GM21423 (cell line): ENCODE measurements at regions not wholly inside any gene's neighbourhood (a gene's known extent, or its start where the extent isn't known, plus 50 kb on each side); places are given as distances from the start of the nearest gene placed in this dataset.
"Not testable (repeated sequence)": the region's sequence is repeated elsewhere in the genome, so short reads cannot be mapped to it uniquely, and the experiment has no call there.

Experiments
- ATAC-seq: cut with Tn5 transposase; IDR thresholded peaks from one replicate; pipeline ENCODE4 v1.9.1; 2021; ENCODE audit warnings: mild to moderate bottlenecking, moderate library complexity; ENCODE audit not compliant: unreplicated experiment

DNA sequence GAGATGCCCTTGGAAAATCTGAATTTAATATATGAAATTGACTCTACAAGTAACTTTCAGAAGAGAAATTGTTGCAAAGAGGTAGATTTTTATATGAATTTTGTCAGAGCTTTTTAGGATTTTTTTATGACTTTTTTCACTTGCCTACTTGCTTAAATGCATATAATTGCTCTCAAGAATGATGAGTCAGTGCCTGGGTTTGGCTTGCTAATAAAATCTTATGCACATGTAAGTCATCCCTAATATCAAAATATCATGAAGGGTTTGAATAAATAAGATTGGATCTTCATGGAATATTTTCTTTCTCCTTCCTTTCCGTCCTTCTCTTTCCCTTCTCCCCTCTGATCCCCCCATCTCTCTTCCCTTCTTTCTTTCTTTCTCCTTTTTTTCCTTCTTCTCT lies 354.1 kb downstream of the TXNL1 start:
- ATAC-seq: no peak

DNA sequence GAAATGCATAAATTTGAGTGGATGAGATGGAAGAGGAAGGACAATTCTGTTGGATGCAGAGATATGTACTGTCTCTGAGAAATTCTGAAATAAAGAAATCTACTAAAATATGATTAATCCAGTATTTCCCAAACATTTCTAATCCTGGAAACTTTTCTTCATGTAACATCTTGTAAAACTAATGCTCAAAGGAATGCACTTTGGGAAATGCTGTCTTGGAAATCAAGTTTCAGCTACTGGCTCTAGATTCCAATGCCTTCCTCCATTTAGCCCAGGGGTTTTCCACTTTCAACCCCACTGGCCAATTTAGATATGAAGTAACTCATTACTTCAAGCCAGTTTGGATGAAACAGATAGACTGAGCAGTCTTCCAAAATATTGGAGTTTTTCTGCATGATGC lies 355.1 kb downstream of the TXNL1 start:
- no peak for ATAC-seq

DNA sequence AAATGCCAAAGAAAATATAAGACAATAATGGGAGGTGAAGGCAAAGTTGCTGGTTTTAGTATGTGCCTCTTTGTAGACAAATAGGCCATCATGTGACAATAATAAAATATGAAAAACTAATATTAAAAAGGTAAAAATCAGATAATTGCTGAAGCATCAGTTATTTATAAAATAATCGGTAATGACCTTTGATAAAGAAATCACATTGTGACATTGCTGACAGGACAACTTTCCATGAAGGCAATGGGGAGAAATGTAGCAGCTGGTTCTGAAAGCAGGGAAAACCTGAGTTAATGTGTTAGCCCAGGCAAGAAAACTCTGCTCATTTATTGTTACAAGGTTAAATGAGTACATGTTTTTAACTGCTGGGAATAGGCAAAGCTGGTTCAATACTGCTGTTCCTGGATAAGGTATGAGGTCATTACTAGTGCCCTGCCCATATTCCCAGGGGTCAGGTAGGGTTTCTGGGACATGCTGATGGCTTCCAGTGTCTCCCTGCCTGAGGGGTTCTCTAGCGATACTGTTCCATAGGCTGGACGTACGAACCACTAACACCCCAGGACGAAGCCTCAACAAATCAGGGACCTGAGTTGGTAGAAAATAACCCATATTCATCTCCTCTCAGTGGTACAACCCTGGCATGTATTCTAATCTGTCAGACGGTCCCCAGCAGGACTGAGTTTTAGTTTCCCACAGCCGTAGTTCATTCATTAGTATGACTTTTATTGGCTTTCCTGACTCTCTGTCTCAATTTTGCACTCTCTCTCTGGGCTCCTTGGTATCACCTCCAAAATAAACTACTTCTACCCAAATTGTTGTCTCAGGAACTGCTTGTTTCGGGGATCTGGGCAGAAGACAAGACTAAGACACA lies 355.9 kb downstream of the TXNL1 start:
- no peak for ATAC-seq

DNA sequence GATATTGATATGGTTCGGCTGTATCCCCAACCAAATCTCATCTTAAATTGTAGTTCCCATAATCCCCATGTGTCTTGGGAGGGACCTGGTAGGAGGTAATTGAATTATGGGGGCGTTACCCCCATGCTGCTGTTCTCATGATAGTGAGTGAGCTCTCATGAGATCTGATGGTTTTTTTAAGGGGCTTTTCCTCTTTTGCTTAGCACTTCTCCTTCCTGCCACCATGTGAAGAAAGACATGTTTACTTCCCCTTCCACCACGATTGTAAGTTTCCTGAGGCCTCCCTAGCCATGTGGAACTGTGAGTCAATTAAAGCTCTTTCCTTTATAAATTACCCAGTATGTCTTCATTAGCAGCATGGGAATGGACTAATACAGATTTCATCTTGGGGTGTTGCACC lies 358.6 kb downstream of the TXNL1 start:
- ATAC-seq: not testable (repeated sequence)

DNA sequence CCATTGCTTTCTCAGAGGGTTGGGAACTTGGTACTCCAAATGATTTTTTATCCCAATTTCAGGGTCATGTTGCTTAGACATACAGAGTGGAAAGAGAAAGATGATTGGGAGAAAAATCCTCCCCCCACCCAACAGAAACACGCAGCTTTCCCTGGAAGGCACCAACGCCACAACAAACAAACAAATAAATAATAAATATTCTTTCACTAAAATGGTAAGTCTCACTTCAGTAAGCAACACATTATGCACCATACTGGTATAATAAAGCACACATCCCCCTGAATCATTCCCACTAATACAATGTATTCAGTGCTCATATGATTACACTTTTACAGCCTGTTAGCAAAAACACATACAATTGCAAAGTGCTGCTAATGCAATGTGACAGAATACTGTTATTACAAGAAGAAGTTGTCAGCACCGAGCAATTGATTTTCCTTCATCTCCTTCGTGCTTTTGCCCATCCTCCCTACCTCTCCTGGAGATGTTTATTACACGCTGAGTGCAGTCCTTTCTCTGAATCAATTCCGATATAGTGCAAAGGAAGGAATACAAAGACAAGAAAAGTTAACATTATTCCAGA lies 359.9 kb downstream of the TXNL1 start:
- ATAC-seq: no peak

DNA sequence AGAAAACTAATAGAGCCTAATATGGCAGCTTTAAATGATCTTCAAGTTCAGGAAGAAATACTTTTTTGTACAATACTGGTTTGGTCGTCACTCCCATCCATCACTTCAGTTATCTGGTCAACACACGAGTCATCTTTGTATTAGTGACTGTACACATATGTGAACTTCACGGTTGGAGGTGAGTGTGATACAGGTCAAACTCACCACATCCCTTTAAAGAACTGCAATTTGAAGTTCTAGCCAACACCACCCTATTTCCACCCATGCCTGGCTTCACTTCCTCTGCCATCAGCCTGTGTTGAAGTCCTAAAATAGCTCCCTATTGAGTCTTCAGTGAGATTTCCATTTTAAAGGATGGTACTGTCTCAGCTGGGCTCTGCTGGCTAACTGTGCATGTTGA lies 361.9 kb downstream of the TXNL1 start:
- no peak for ATAC-seq

DNA sequence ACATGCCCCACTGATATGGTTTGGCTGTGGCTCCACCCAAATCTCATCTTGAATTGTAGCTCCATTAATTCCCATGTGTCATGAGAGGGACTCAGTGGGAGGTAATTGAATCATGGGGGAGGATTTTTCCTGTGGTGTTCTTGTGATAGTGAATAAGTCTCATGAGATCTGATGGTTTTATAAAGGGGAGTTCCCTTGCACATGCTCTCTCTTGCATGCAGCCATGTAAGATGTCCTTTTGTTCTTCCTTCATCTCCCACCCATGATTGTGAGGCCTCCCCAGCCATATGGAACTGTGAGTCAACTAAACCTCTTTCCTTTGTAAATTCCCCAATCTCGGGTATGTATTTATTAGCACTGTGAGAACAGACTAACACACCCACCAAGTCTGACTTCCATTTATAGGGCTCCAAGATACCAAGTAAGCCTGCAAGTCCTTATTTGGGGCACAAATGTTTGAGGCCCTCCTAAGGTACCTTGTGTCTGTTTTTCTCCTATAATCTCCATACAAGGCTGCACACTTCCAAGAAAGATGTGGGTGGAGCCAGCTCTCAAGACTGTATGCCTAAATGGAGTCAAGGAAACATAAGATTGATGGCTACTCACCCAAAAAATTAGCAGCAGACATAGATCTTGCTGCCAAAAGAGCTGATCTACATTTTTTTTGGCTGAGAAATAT lies 364.7 kb downstream of the TXNL1 start:
- ATAC-seq: no peak

DNA sequence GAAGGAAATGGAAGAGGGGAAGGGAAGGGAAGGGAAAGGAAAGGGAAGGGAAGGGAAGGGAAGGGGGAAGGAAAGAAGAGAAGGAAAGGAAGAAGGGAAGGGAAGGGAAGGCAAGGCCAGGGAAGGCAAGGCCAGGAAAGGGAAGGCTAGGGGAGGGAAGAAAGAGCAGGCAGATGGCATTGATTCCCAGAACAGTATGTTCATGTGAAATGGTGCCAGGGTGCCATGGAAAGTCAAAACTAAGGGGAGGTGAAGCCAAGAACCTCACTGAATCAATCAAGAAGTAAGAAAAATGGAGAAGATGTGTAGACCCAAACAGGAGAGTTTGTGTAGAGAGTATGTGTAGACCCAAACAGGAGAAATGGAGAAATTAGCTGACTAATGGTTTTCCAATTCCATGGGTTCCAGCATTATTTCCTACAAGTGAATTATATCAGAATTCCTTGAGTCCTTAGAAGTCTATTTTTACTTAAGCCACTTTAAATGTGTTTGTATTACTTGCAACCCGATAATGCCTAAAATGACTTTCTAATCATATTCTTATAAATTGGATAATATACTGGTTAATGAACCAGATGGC lies 367.6 kb downstream of the TXNL1 start:
- no peak for ATAC-seq

DNA sequence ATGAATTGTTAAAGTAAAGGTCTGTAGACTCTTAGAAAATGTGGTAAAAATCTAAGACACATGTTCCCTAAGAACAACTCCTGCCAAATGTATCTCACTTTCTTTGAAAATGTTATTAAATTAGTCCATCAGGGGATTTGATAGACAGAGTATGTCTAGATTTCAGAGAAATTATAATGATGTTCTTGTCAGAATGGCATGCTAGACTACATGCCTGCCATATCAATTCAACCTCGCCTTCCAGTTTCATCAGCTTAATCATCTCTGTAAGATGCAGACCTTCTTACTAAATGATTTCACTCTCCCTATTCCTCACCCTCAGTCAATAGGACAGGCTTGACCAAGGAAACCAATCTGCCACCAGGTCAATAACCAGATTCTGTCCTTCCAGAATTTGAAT lies 368.4 kb downstream of the TXNL1 start:
- no peak for ATAC-seq

DNA sequence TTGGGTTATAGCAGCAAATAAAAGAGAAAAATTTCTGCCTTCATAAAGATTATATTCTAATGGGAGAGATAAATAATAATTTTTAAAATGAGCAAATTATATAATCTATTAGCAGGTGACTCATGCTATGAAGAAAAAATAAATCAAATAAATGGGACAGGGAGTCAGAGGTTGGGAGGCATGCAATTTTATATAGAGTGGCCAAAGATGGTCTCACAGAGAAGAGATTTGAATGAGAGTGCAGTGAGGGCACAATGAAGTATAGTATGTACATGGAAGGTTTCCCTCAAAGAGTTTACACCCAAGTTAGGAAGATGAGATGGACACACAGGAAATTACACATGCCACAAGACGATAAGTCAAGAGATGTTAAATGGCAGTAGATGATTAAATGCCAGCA lies 369.4 kb downstream of the TXNL1 start:
- ATAC-seq: no peak

DNA sequence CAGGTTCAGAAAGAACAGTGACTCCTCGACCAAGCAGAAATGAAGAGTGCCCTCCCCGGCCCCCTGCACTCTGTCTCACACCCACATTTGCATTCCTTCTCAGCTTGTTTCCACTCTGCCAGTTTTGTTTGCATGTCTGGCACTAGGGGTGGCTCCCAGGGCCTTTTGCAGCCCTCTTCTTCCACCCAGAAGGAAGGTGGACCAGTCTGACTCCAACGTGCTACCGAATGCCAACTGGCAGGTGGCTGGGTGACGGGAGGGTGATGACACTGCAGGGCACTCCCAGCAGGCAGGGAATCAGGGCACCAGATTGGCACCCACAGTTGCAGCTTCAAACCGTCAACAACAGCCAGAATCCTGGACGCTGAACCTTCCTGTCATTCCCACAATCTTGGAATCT lies 371.1 kb downstream of the TXNL1 start:
- no peak for ATAC-seq

DNA sequence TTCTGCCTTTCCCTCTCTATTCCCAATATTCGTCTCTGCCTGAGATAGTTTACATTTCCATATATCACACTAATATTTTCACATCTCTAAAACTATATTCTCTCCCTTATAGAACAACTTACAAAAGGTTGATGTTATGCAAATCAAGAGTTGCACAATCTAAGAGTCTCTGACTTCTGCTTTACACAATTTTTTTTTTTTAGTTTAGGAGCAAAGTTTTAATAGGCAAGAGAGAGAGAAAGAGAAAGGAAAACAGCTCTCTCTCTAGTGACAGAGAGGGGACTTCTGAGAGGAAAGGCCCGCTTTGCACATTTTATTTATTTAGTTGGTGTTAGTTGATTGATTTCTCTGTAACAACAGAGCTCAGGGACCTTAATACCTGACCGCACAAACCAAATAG lies 380.2 kb downstream of the TXNL1 start:
- no peak for ATAC-seq

DNA sequence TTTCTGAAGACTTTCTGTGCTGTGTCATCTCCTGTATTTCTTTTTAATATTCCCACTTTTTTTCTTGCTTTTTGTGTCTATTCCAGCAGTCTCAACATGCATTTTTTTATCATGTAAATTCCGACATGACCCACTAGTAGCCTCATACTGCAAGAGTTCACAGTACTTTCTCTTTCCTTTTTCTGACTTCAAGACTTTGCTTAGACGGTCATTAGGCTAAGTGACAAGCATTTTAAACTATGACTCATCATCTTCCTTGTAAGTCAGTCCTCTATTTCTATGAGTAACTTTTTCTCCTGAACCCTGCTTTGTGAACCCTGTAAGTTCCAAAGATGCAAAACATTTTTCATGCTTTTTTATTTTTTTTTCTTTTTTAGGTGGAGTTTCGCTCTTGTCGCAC lies 381.2 kb downstream of the TXNL1 start:
- peak; percentile 92 for ATAC-seq

DNA sequence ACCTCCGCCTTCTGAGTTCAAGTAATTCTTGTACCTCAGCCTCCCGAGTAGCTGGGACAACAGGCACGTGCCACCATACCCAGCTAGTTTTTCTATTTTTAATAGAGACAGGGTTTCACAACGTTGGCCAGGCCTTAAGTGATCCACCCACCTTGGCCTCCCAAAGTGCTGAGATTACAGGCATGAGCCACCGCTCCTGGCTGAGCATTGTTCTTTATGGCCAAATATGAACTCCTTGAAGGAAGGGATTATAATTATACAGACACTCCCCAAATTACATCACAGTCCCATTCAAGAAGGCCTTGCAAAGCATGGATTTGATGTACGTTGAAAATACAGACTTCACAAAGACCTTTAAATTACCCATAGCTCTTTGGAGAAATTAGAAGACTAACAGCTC lies 381.7 kb downstream of the TXNL1 start:
- no peak for ATAC-seq

DNA sequence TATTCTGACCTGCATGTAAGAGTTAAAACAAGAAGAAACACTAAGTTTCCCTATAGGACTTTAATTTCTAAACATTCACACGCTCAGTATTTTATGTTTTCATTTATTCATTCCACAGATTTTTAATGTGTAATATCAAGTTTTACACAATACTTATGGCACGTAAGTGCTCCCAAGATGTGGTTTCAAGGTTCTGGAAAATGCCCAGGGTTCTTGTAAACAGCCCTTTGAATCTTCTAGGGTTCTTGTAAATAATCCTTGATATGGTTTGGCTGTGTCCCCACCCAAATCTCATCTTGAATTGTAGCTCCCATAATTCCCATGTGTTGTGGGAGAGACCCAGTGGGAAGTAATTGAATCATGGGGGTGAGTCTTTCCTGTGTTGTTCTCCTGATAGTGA lies 383.0 kb downstream of the TXNL1 start:
- no peak for ATAC-seq

DNA sequence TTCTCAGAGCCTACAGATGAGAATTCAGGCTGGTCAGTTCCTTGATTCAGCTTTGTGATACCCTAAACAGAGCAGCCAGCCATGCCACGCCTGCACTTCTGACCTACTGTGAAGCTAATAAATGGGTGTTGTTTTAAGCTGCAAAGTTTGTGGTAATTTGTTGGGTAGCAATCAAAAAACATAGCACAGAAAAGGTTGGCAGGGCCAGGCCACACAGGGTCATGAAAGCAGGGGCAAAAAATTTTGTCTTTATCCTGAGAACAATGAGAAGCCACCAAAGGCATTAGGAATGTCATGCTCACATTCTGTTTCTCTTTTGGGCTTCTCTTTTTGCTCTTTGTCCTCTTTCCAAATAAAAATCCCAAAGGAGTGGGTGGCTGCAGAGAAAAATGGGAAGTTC lies 385.9 kb downstream of the TXNL1 start:
- ATAC-seq: no peak

DNA sequence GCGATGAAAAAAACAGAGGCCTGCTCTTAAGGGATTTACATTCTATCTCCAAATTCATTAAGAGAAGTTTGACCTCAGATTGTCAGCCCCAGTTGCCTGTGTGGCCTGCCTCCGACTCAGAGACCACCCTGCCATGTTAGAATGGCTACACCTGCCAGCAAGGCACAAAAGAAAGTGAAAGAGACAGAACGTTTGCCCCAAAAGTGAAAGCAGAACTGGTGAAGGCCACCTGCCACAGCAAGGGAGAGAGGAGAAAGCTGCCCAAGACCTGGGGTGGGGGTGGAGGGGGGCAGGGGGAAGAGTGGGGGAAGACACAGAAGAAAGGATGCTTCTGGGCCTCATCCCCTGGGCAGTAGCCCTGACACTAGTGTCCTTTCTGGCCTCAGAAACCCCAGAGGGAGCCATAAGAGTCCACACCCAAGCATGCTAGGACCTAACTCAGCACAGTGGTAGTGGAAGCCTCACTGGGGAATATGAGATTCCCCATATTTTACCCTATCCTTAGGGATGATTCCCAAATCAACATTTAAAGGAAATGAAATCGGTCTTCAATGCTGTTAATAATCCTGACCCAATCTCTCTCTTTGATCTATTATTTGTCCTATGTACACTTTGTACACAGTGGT lies 389.7 kb downstream of the TXNL1 start:
- ATAC-seq: peak; percentile 99

DNA sequence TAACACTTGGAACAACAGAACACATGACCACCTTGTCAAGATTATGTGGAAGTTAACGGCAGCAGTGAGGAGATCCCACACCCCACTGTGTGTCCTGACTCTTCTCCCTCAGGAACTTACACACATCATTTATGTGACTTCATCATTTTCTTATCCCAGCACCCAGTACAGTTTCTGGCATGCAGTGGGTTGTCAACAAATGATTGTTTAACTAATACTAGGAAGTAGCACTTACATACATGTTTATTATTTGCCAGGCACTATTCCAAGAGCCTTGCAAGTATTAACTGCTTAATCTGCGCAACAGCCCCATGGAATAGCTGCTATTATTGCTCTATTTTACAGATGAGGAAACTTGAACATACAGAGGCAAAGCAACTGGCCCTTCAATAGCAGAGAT lies 391.5 kb downstream of the TXNL1 start:
- ATAC-seq: no peak

DNA sequence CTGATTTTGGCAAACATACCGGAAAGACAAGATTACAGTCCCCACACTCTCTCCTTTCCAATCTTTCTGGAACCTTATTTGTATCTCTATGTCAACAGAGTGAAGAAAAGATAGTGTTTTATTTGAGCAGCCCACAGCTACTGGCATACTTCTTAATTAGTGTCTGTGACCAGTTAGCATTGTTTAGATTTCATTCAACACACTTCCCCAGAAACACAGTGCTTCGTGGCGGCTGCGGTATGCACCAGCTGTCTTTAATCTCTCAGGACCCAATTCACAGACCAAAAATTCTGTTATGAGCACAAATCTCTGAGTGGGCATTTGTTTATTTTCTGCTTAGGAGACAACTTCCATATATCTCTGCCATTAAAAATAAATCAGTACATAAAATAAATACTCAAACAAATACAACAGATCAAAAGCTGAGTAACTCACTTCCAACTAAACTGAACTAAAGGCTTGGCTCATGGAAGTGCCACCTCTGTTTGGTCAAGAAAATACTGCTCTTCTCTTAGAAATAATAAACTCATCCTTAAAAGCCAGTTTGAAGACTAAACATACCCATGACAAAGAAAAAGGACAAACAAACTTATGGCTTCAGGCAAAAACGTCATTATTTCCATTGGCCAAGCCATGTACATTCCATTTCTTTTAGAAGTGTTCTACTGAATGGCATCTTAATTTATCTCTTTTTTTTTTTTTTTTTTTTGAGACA lies 392.4 kb downstream of the TXNL1 start:
- ATAC-seq: no peak

DNA sequence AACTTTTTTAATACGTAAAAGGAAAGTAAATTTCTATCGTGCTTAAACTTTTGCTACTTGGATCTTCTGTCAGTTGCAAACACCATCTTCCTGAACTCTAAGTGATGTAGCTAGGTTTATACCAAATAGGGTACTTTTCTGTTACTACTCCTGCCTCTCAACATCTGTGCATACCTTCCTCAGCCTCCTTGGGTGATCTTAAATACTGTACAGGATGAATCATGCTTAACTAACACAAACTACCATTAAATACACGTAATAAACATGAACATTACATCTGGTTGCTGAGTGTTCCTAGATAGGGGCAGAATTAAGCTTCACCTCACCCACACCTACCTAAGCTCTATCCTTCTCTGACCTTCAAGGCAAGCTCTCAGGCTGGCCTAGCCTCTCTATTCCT lies 398.0 kb downstream of the TXNL1 start:
- no peak for ATAC-seq

DNA sequence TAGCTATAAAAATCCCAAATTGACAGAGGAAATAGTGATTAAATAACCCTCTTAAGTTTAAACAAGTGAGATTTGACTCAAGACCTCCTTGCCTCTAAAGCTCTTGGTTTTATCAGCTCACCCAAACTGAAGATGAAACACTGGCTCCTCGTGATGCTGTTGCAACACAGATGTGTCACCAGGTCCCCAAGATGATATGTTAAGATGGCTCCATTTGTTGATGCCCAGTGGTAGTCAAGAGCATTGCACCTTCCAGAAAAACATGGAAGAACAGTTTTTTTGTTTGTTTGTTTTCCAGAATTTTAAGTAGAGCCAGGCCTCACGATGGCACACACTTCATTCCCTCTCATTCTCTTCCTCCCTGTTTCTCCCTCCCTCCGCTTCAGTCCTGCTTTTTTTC lies 399.8 kb downstream of the TXNL1 start:
- ATAC-seq: no peak
